K562 (cell line): ENCODE measurements at regions not wholly inside any gene's neighbourhood (a gene's known extent, or its start where the extent isn't known, plus 50 kb on each side); places are given as distances from the start of the nearest gene placed in this dataset.

ENCODE experiments used
- ATAC-seq: fragments of 200-7000 bp; cut with Tn5 transposase; 3 replicates; pipeline ENCODE4 v1.9.1; 2020; ENCODE audit warnings: moderate library complexity
- BruUV-seq: library from RNA; stranded (reverse); fragments of 400-500 nt; replicated peaks from 2 replicates; lab custom pipeline; 2021; lab: Mats Ljungman, UMichigan
- CTCF ChIA-PET: fragments of 300-600 bp; formaldehyde crosslinking; extraction: SDS; loops from one replicate; lab custom pipeline; 2021; ENCODE audit warnings: low intra/inter-chr PET ratio; lab: Yijun Ruan, JAX
- POLR2A ChIA-PET: fragments of 300-600, 350-650 bp; sonication (Branson Sonifier 250); formaldehyde crosslinking; extraction: SDS; loops from one replicate; lab custom pipeline; 2021; ENCODE audit warnings: antibody characterized with exemption, inconsistent platforms; lab: Yijun Ruan, JAX
- DNase-seq, 4 experiments: peaks; one replicate each; pipeline versions ENCODE4 v3.0.0 to v3.0.0-alpha.2; 2011 to 2018; ENCODE audit warnings: low spot score in 3 of 4, mixed read lengths in 3 of 4; ENCODE audit errors: extremely low read depth in 1 of 4
- FAIRE-seq: peaks from 2 replicates; lab custom pipeline; 2011; peaks lifted over from hg19 to GRCh38; lab: Jason Lieb, UNC
- H2AFZ ChIP-seq: 2 replicates; pipeline ENCODE4 v1.6.0; 2011; ENCODE audit warnings: low read depth, low read length, control low read depth, inconsistent platforms
- H3K27ac ChIP-seq: fragments of 200-600 bp; 3 replicates; pipeline ENCODE4 v1.8.0; 2011; ENCODE audit warnings: low read depth, mild to moderate bottlenecking, control low read depth, inconsistent platforms, low read length, moderate library complexity, mixed read lengths; ENCODE audit errors: extremely low read depth
- H3K27me3 ChIP-seq, 2 experiments: fragments of 300-600 bp in 1 of 2; 2 replicates in 1 of 2; 3 replicates in 1 of 2; pipeline versions ENCODE4 v1.6.0 to v1.8.0; 2011; ENCODE audit warnings: inconsistent platforms in 2 of 2, low read length in 2 of 2, mild to moderate bottlenecking in 1 of 2, mixed read lengths in 1 of 2, moderate library complexity in 1 of 2; ENCODE audit not compliant: control insufficient read depth in 2 of 2, insufficient read depth in 2 of 2
- H3K36me3 ChIP-seq: fragments of 300-600 bp; 3 replicates; pipeline ENCODE4 v1.8.0; 2011; ENCODE audit warnings: mild to moderate bottlenecking, low read length, inconsistent platforms; ENCODE audit not compliant: control insufficient read depth, insufficient read depth
- H3K4me1 ChIP-seq, 2 experiments: fragments of 200-600 bp in 1 of 2; replicated peaks in 1 of 2; 2 replicates in 1 of 2; 3 replicates in 1 of 2; pipeline versions ENCODE4 v1.5.1 to v1.8.0; 2011; ENCODE audit warnings: inconsistent platforms in 2 of 2, low read length in 2 of 2, mild to moderate bottlenecking in 1 of 2, mixed read lengths in 1 of 2, moderate library complexity in 1 of 2; ENCODE audit not compliant: control insufficient read depth in 2 of 2, insufficient read depth in 2 of 2
- H3K4me2 ChIP-seq: 2 replicates; pipeline ENCODE4 v1.6.1; 2011; ENCODE audit warnings: low read length, control low read depth, inconsistent platforms, mixed read lengths; ENCODE audit not compliant: insufficient read depth
- H3K4me3 ChIP-seq: fragments of 200-600 bp; sonication (generic), shearing (Covaris generic); 2 replicates; pipeline ENCODE4 v1.5.1; 2016; ENCODE audit warnings: control low read depth, inconsistent platforms
- H3K79me2 ChIP-seq: fragments of 200-600 bp; 3 replicates; pipeline ENCODE4 v1.8.0; 2011; ENCODE audit warnings: low read length, inconsistent platforms; ENCODE audit not compliant: control insufficient read depth, insufficient read depth
- H3K9ac ChIP-seq, 2 experiments: 2 replicates each; pipeline versions ENCODE4 v1.6.0 to v1.6.1; 2011; ENCODE audit warnings: low read depth in 2 of 2, low read length in 2 of 2, control low read depth in 1 of 2, inconsistent platforms in 1 of 2, mild to moderate bottlenecking in 1 of 2, mixed read lengths in 1 of 2; ENCODE audit not compliant: insufficient read depth in 1 of 2
- H3K9me1 ChIP-seq: one replicate; pipeline ENCODE4 v1.6.0; 2011; ENCODE audit warnings: inconsistent platforms, mild to moderate bottlenecking, low read length, moderate library complexity; ENCODE audit not compliant: control insufficient read depth, insufficient read depth
- H3K9me3 ChIP-seq: replicated peaks from 2 replicates; pipeline ENCODE4 v1.5.1; 2011; ENCODE audit warnings: low read depth, low read length, inconsistent platforms; ENCODE audit not compliant: control insufficient read depth, insufficient read depth
- H4K20me1 ChIP-seq: replicated peaks from 2 replicates; pipeline ENCODE4 v1.6.1; 2011; ENCODE audit warnings: low read length, inconsistent platforms, mixed read lengths; ENCODE audit not compliant: control insufficient read depth, insufficient read depth
- ARHGAP35 ChIP-seq: fragments of 450-650 bp; IDR thresholded peaks from 2 replicates; pipeline ENCODE4 v1.6.1; 2018; ENCODE audit not compliant: partially characterized antibody
- ATF6 ChIP-seq: sonication (generic); formaldehyde crosslinking; IDR thresholded peaks from 2 replicates; pipeline ENCODE4 v1.4.0; 2020; ENCODE audit warnings: mild to moderate bottlenecking, missing genetic modification reagents
- BRCA1 ChIP-seq, 2 experiments: fragments of 450-650 bp in 1 of 2; sonication (generic) in 1 of 2; formaldehyde crosslinking in 1 of 2; IDR thresholded peaks; 2 replicates each; pipeline versions ENCODE4 v1.5.0 to v1.6.1; 2017 to 2020; ENCODE audit warnings: mild to moderate bottlenecking in 1 of 2, missing genetic modification reagents in 1 of 2
- DDX20 ChIP-seq: fragments of 450-650 bp; IDR thresholded peaks from 2 replicates; pipeline ENCODE4 v1.6.1; 2016; ENCODE audit warnings: missing genetic modification characterization, low read depth, mild to moderate bottlenecking, missing compliant biosample characterization, moderate library complexity
- FOXJ2 ChIP-seq: fragments of 200-800 bp; sonication (Bioruptor generic); IDR thresholded peaks from 2 replicates; pipeline ENCODE4 v1.6.1; 2016; ENCODE audit warnings: missing genetic modification characterization, missing compliant biosample characterization
- FOXM1 ChIP-seq, 2 experiments: fragments of 450-650 bp in 1 of 2; sonication (generic) in 1 of 2; formaldehyde crosslinking in 1 of 2; IDR thresholded peaks; 2 replicates each; pipeline versions ENCODE4 v1.6.1 to v1.9.0; 2017 to 2022; ENCODE audit warnings: low read depth in 2 of 2, mild to moderate bottlenecking in 2 of 2, missing genetic modification reagents in 1 of 2, moderate library complexity in 1 of 2
- FOXO4 ChIP-seq: fragments of 450-650 bp; formaldehyde crosslinking; IDR thresholded peaks from 2 replicates; pipeline ENCODE4 v1.4.0; 2020; ENCODE audit warnings: mild to moderate bottlenecking, moderate library complexity
- GABPB2 ChIP-seq: fragments of 250-450 bp; sonication (Bioruptor Pico); conservative IDR thresholded peaks from 2 replicates; pipeline ENCODE4 v1.5.1; 2021; ENCODE audit warnings: mild to moderate bottlenecking
- IRF1 ChIP-seq: sonication (generic); formaldehyde crosslinking; IDR thresholded peaks from 2 replicates; pipeline ENCODE4 v1.8.0; 2022; ENCODE audit warnings: missing genetic modification reagents, mild to moderate bottlenecking, borderline replicate concordance
- IRF2 ChIP-seq: sonication (generic); formaldehyde crosslinking; IDR thresholded peaks from 2 replicates; pipeline ENCODE4 v1.8.1; 2022; ENCODE audit warnings: mild to moderate bottlenecking, missing genetic modification reagents
- MAFF ChIP-seq: IDR thresholded peaks from 2 replicates; pipeline ENCODE4 v1.6.1; 2012; ENCODE audit warnings: low read length, improper control_type of control experiment
- MAZ ChIP-seq, 2 experiments: fragments of 450-650 bp in 1 of 2; sonication (generic) in 1 of 2; formaldehyde crosslinking; IDR thresholded peaks in 1 of 2; conservative IDR thresholded peaks in 1 of 2; 2 replicates each; pipeline versions ENCODE4 v1.4.0 to v1.5.0; 2020; ENCODE audit warnings: mild to moderate bottlenecking in 1 of 2, missing genetic modification reagents in 1 of 2
- XRCC5 ChIP-seq: fragments of 200-400 bp; formaldehyde crosslinking; IDR thresholded peaks from 2 replicates; pipeline ENCODE4 v1.6.1; 2017; ENCODE audit warnings: low read depth, mild to moderate bottlenecking, low read length
- ZFP91 ChIP-seq: sonication (generic); formaldehyde crosslinking; IDR thresholded peaks from 2 replicates; pipeline ENCODE4 v1.8.0; 2022; ENCODE audit warnings: mild to moderate bottlenecking, missing genetic modification reagents
- ZNF583 ChIP-seq: fragments of 250-450 bp; sonication (Bioruptor Pico); IDR thresholded peaks from 2 replicates; pipeline ENCODE4 v1.4.0; 2020
- ZNF695 ChIP-seq: fragments of 450-650 bp; formaldehyde crosslinking; IDR thresholded peaks from 2 replicates; pipeline ENCODE4 v1.4.0; 2020; ENCODE audit warnings: mild to moderate bottlenecking, moderate library complexity
- ZNF780A ChIP-seq: fragments of 250-450 bp; sonication (Bioruptor Pico); IDR thresholded peaks from 2 replicates; pipeline ENCODE4 v1.5.0; 2021; ENCODE audit warnings: mild to moderate bottlenecking
- WGBS: fragments of 100-300 bp; shearing (Covaris generic); methylation state at CpG from one replicate; pipeline ENCODE4 v1.1.6; 2016; ENCODE audit warnings: low coverage, mixed read lengths; ENCODE audit not compliant: insufficient coverage; ENCODE audit errors: missing lambda C conversion rate; 5-methylcytosine and 5-hydroxymethylcytosine counted together
- in situ Hi-C: fragments of 300-500 bp; cut with MboI; formaldehyde crosslinking; loops from 4 replicates; pipeline ENCODE4 v1.15.0; 2018; ENCODE audit warnings: inconsistent platforms, mixed read lengths
- intact Hi-C: fragments of 100-400 bp; cut with micrococcal nuclease; formaldehyde crosslinking; loops from 2 replicates; pipeline ENCODE4 v1.14.2; 2022

- H2AFZ ChIP-seq, result no peak overlapping the region
- H3K36me3 ChIP-seq, result no peaks in the 10 kb centered on the region
- ChIA-PET CTCF (no interaction called here), POLR2A (no interaction called here)
- H3K9me3 ChIP-seq, result no peaks in the 10 kb centered on the region
- BruUV-seq, result no TSS peak
- intact Hi-C loops (no loop called here), in situ Hi-C loops (no loop called here)
- no peak overlapping the region for H3K4me3 ChIP-seq
- no peak for ATAC-seq
- H4K20me1 ChIP-seq, result no peaks in the 10 kb centered on the region
- H3K27me3 ChIP-seq, result no peaks in the 10 kb centered on the region
- H3K79me2 ChIP-seq, result no peaks in the 10 kb centered on the region
- 0% methylated on average over 4 of the region's 8 CpGs for WGBS
- H3K4me2 ChIP-seq, result no peak overlapping the region
- no peak for DNase-seq
- FAIRE-seq, result no peak
- H3K9me1 ChIP-seq, result no peaks in the 10 kb centered on the region
- no peak overlapping the region for H3K27ac ChIP-seq
- H3K9ac ChIP-seq, result no peak overlapping the region
- no peaks in the 10 kb centered on the region for H3K4me1 ChIP-seq
- no peak for TF ChIP-seq XRCC5
- no peak for TF ChIP-seq ATF6 (CRISPR knock-in tag)
- TF ChIP-seq IRF1, result no peak
- TF ChIP-seq ZFP91, result no peak
- no peak for TF ChIP-seq FOXO4 (CRISPR knock-in tag)
- no peak for TF ChIP-seq MAZ (CRISPR knock-in tag; conservative IDR thresholded peaks at IDR 0.05 in 1 of 2, IDR thresholded peaks at IDR 0.05 in 1 of 2)
- no peak for TF ChIP-seq ZNF695
- TF ChIP-seq ZNF583, result no peak
- TF ChIP-seq GABPB2 (CRISPR knock-in tag), result no peak
- TF ChIP-seq MAFF, result no peak
- no peak for TF ChIP-seq IRF2 (CRISPR knock-in tag)
- no peak for TF ChIP-seq ZNF780A
- TF ChIP-seq BRCA1 (IDR thresholded peaks at IDR 0.05), result no peak
- TF ChIP-seq BRCA1 (CRISPR knock-in tag; IDR thresholded peaks at IDR 0.05), result no peak
- no peak for TF ChIP-seq DDX20 (tag)
- no peak for TF ChIP-seq FOXJ2 (tag)
- no peak for TF ChIP-seq ARHGAP35
- no peak for TF ChIP-seq FOXM1 (IDR thresholded peaks at IDR 0.05; ENCODE audit: low read depth)
- no peak for TF ChIP-seq FOXM1 (CRISPR knock-in tag; IDR thresholded peaks at IDR 0.05; ENCODE audit: low read depth)
Measured at GRCh38 chr14:41349289-41349910, 257.3 kb upstream of the LRFN5 start.
